IMR-90 (cell line): ENCODE measurements at regions not wholly inside any gene's neighbourhood (a gene's known extent, or its start where the extent isn't known, plus 50 kb on each side); places are given as distances from the start of the nearest gene placed in this dataset.

ENCODE experiments used
- BHLHE40 ChIP-seq: fragments of 150-350 bp; IDR thresholded peaks from 2 replicates; pipeline ENCODE4 v1.6.1; 2016; ENCODE audit warnings: mild to moderate bottlenecking, low read depth, low read length
- CEBPB ChIP-seq: IDR thresholded peaks from 2 replicates; pipeline ENCODE4 v1.6.1; 2012; ENCODE audit warnings: low read depth, low read length, improper control_type of control experiment
- CHD1 ChIP-seq: IDR thresholded peaks from 2 replicates; pipeline ENCODE4 v1.6.1; 2012; ENCODE audit warnings: low read depth, low read length, improper control_type of control experiment
- FOS ChIP-seq: fragments of 150-350 bp; IDR thresholded peaks from 2 replicates; pipeline ENCODE4 v1.6.1; 2016; ENCODE audit warnings: low read depth, low read length
- MXI1 ChIP-seq: IDR thresholded peaks from 2 replicates; pipeline ENCODE4 v1.6.1; 2012; ENCODE audit warnings: low read depth, mild to moderate bottlenecking, low read length, moderate library complexity, borderline replicate concordance
- NFE2L2 ChIP-seq: fragments of 150-350 bp; IDR thresholded peaks from 2 replicates; pipeline ENCODE4 v1.6.1; 2016; ENCODE audit warnings: low read depth, mild to moderate bottlenecking, low read length
- POLR2A ChIP-seq: IDR thresholded peaks from 2 replicates; pipeline ENCODE4 v1.6.1; 2012; ENCODE audit warnings: mild to moderate bottlenecking, low read depth, low read length
- RAD21 ChIP-seq: IDR thresholded peaks from 2 replicates; pipeline ENCODE4 v1.6.1; 2012; ENCODE audit warnings: low read length, improper control_type of control experiment
- RFX5 ChIP-seq: IDR thresholded peaks from 2 replicates; pipeline ENCODE4 v1.8.0; 2012; ENCODE audit warnings: low read depth, mild to moderate bottlenecking, low read length, moderate library complexity
- SMC3 ChIP-seq: fragments of 150-350 bp; IDR thresholded peaks from 2 replicates; pipeline ENCODE4 v1.6.1; 2016; ENCODE audit warnings: low read depth, mild to moderate bottlenecking, antibody characterized with exemption, low read length, moderate library complexity
- TF ChIP-seq, protein P1 (sequence below): conservative IDR thresholded peaks from 2 replicates; pipeline ENCODE4 v1.5.1; 2012; ENCODE audit warnings: mild to moderate bottlenecking, low read depth, low read length, improper control_type of control experiment
- TF ChIP-seq, protein P2 (sequence below): fragments of 150-350 bp; IDR thresholded peaks from 2 replicates; pipeline ENCODE4 v1.6.1; 2017; ENCODE audit warnings: mild to moderate bottlenecking, antibody characterized with exemption, low read length, low read depth
- TF ChIP-seq, protein P3 (sequence below): fragments of 150-350 bp; IDR thresholded peaks from 2 replicates; pipeline ENCODE4 v1.6.1; 2016; ENCODE audit warnings: low read depth, mild to moderate bottlenecking, low read length, moderate library complexity, borderline replicate concordance

DNA sequence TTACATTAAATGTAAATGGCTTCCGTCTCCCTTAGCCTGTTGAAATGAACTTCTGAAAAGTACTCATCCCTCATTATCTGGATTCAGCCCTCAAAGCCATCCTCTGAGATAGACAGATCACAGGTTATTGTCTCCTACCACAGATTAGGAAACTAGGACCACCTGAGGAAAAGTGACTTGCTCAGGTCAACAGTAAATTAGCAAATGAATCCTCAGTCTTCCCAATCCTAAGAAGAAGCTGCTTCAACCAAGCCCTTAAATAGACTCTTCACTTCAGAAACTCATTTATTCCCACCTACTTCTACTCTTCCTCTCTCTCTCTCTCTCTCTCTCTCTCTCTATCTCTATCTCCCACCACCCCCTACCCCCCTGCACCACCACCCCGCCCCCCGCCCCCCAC, 152.3 kb downstream of the DMRTA2 start:
- TF ChIP-seq, protein P1, sequence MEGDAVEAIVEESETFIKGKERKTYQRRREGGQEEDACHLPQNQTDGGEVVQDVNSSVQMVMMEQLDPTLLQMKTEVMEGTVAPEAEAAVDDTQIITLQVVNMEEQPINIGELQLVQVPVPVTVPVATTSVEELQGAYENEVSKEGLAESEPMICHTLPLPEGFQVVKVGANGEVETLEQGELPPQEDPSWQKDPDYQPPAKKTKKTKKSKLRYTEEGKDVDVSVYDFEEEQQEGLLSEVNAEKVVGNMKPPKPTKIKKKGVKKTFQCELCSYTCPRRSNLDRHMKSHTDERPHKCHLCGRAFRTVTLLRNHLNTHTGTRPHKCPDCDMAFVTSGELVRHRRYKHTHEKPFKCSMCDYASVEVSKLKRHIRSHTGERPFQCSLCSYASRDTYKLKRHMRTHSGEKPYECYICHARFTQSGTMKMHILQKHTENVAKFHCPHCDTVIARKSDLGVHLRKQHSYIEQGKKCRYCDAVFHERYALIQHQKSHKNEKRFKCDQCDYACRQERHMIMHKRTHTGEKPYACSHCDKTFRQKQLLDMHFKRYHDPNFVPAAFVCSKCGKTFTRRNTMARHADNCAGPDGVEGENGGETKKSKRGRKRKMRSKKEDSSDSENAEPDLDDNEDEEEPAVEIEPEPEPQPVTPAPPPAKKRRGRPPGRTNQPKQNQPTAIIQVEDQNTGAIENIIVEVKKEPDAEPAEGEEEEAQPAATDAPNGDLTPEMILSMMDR: no peak
- no peak for TF ChIP-seq POLR2A
- TF ChIP-seq BHLHE40: no peak
- no peak for TF ChIP-seq CEBPB
- TF ChIP-seq RAD21: no peak
- TF ChIP-seq SMC3: no peak
- no peak for TF ChIP-seq RFX5
- no peak for TF ChIP-seq NFE2L2
- no peak for TF ChIP-seq MXI1
- TF ChIP-seq, protein P2, sequence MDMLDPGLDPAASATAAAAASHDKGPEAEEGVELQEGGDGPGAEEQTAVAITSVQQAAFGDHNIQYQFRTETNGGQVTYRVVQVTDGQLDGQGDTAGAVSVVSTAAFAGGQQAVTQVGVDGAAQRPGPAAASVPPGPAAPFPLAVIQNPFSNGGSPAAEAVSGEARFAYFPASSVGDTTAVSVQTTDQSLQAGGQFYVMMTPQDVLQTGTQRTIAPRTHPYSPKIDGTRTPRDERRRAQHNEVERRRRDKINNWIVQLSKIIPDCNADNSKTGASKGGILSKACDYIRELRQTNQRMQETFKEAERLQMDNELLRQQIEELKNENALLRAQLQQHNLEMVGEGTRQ: no peak
- TF ChIP-seq, protein P3, sequence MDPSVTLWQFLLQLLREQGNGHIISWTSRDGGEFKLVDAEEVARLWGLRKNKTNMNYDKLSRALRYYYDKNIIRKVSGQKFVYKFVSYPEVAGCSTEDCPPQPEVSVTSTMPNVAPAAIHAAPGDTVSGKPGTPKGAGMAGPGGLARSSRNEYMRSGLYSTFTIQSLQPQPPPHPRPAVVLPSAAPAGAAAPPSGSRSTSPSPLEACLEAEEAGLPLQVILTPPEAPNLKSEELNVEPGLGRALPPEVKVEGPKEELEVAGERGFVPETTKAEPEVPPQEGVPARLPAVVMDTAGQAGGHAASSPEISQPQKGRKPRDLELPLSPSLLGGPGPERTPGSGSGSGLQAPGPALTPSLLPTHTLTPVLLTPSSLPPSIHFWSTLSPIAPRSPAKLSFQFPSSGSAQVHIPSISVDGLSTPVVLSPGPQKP: no peak
- TF ChIP-seq CHD1: no peak
- TF ChIP-seq FOS: no peak
